Osteoblast (primary cell): ENCODE measurements at regions not wholly inside any gene's neighbourhood (a gene's known extent, or its start where the extent isn't known, plus 50 kb on each side); places are given as distances from the start of the nearest gene placed in this dataset.

Experiments used
- DNase-seq: peaks from one replicate; pipeline ENCODE4 v3.0.0; 2011; ENCODE audit warnings: low spot score, mixed read lengths; ENCODE audit not compliant: insufficient read length; ENCODE audit errors: missing footprints
- H2AFZ ChIP-seq: 2 replicates; pipeline ENCODE4 v1.6.0; 2011; ENCODE audit warnings: mild to moderate bottlenecking, low read length
- H3K27ac ChIP-seq: 2 replicates; pipeline ENCODE4 v1.5.1; 2011; ENCODE audit warnings: mild to moderate bottlenecking, low read depth, low read length, moderate library complexity
- H3K27me3 ChIP-seq: 2 replicates; pipeline ENCODE4 v1.6.0; 2012; ENCODE audit warnings: mild to moderate bottlenecking, control low read depth, inconsistent platforms, low read length, moderate library complexity; ENCODE audit not compliant: insufficient read depth
- H3K36me3 ChIP-seq: 2 replicates; pipeline ENCODE4 v1.5.1; 2011; ENCODE audit warnings: mild to moderate bottlenecking, low read length, control low read depth, moderate library complexity; ENCODE audit not compliant: insufficient read depth
- H3K4me1 ChIP-seq: 2 replicates; pipeline ENCODE4 v1.5.1; 2011; ENCODE audit warnings: mild to moderate bottlenecking, low read length, control low read depth, moderate library complexity; ENCODE audit not compliant: insufficient read depth
- H3K4me2 ChIP-seq: 2 replicates; pipeline ENCODE4 v1.6.0; 2011; ENCODE audit warnings: mild to moderate bottlenecking, low read length; ENCODE audit not compliant: insufficient read depth
- H3K4me3 ChIP-seq: fragments of 200-600 bp; sonication (generic); 3 replicates; pipeline ENCODE4 v1.5.1; 2012; ENCODE audit warnings: mild to moderate bottlenecking, low read length, inconsistent platforms; ENCODE audit not compliant: insufficient read depth
- H3K79me2 ChIP-seq: 2 replicates; pipeline ENCODE4 v1.6.0; 2012; ENCODE audit warnings: mild to moderate bottlenecking, low read length, control low read depth, inconsistent platforms; ENCODE audit not compliant: insufficient read depth
- H3K9me3 ChIP-seq: 2 replicates; pipeline ENCODE4 v1.5.1; 2011; ENCODE audit warnings: low read depth, low read length, control low read depth
- H4K20me1 ChIP-seq: 2 replicates; pipeline ENCODE4 v1.6.0; 2012; ENCODE audit warnings: mild to moderate bottlenecking, low read length, control low read depth; ENCODE audit not compliant: insufficient read depth
- TF ChIP-seq, protein P1 (sequence below): IDR thresholded peaks from 2 replicates; pipeline ENCODE4 v1.5.1; 2011; ENCODE audit warnings: mild to moderate bottlenecking, low read depth, low read length, moderate library complexity; ENCODE audit errors: extremely low read depth

DNA sequence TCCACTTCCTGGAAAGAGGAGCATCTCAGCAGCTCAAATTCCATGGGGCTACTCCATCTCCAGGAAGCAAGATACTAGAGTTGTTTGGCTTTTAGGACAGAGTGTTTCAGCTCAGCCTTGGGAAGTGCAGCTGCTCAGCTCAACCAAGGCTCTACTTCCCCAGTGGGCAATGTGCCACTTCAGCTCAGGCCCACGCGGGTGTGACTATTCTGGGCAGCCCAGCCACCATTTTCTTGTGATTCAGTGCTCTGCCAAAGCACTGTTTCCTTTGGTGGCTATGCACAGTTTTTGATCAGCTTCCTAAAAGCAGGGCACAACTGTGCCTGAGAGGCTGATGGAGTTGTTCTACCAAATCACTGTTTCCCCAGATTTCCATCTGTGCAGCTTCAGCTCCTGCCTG lies 1104.9 kb upstream of the TMPRSS15 start:
- no peak overlapping the region for H3K4me2 ChIP-seq
- H3K4me1 ChIP-seq: no peaks in the 10 kb centered on the region
- DNase-seq: no peak
- TF ChIP-seq, protein P1, sequence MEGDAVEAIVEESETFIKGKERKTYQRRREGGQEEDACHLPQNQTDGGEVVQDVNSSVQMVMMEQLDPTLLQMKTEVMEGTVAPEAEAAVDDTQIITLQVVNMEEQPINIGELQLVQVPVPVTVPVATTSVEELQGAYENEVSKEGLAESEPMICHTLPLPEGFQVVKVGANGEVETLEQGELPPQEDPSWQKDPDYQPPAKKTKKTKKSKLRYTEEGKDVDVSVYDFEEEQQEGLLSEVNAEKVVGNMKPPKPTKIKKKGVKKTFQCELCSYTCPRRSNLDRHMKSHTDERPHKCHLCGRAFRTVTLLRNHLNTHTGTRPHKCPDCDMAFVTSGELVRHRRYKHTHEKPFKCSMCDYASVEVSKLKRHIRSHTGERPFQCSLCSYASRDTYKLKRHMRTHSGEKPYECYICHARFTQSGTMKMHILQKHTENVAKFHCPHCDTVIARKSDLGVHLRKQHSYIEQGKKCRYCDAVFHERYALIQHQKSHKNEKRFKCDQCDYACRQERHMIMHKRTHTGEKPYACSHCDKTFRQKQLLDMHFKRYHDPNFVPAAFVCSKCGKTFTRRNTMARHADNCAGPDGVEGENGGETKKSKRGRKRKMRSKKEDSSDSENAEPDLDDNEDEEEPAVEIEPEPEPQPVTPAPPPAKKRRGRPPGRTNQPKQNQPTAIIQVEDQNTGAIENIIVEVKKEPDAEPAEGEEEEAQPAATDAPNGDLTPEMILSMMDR: no peak
- no peaks in the 10 kb centered on the region for H3K79me2 ChIP-seq
- no peaks in the 10 kb centered on the region for H3K36me3 ChIP-seq
- no peak overlapping the region for H3K27ac ChIP-seq
- H3K9me3 ChIP-seq: peaks cover 2% of the 10 kb centered on the region
- H3K27me3 ChIP-seq: no peaks in the 10 kb centered on the region
- H2AFZ ChIP-seq: no peak overlapping the region
- H3K4me3 ChIP-seq: no peak overlapping the region
- no peaks in the 10 kb centered on the region for H4K20me1 ChIP-seq

DNA sequence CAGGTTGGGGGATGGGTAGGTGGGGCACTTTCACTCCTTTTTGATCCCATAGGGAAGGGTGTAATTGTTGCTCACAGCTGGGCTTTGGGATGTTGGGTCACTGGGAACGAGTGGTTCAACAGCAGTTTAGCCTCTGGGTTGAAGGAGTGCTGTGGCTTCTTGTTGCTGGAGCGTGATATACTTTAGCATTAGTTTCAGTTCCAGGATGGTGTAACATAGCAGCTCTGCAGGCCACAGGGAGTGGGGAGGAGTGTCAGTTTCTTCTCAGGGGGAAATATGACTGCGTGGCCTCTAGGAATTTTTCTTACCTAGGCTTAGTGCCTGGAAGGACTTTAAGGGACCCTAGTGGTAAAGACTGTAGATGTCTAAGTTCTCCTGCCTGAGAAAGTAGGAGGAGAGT lies 1105.3 kb upstream of the TMPRSS15 start:
- no peaks in the 10 kb centered on the region for H3K79me2 ChIP-seq
- no peaks in the 10 kb centered on the region for H3K27me3 ChIP-seq
- H3K4me2 ChIP-seq: no peak overlapping the region
- H3K4me3 ChIP-seq: no peak overlapping the region
- DNase-seq: no peak
- no peak overlapping the region for H3K27ac ChIP-seq
- TF ChIP-seq, protein P1: no peak
- no peaks in the 10 kb centered on the region for H3K36me3 ChIP-seq
- peaks cover 5% of the 10 kb centered on the region for H3K9me3 ChIP-seq
- H2AFZ ChIP-seq: no peak overlapping the region
- no peaks in the 10 kb centered on the region for H3K4me1 ChIP-seq
- H4K20me1 ChIP-seq: no peaks in the 10 kb centered on the region

DNA sequence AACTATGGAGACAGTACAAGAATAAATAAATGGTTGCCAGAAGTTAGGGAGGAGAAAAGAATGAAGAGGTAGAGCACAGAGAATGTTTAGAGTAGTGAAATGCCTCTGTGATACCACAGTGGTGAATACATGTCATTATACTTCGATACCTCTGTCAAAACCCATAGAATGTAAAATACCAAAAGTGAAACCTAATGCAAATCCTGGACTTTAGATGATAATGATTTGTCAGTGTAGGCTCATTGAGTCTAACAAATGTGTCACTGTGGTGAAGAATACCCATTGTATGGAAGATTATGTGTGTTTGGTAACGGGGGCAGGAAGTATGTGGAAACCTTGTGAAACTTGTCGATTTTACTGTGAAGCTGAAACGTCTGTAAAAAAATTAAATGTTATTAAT lies 1106.5 kb upstream of the TMPRSS15 start:
- H4K20me1 ChIP-seq: no peaks in the 10 kb centered on the region
- peaks cover 6% of the 10 kb centered on the region for H3K9me3 ChIP-seq
- H3K79me2 ChIP-seq: no peaks in the 10 kb centered on the region
- no peaks in the 10 kb centered on the region for H3K4me1 ChIP-seq
- no peak overlapping the region for H3K27ac ChIP-seq
- no peaks in the 10 kb centered on the region for H3K27me3 ChIP-seq
- no peak overlapping the region for H3K4me2 ChIP-seq
- no peak overlapping the region for H2AFZ ChIP-seq
- no peak for DNase-seq
- TF ChIP-seq, protein P1: no peak
- no peak overlapping the region for H3K4me3 ChIP-seq
- no peaks in the 10 kb centered on the region for H3K36me3 ChIP-seq

DNA sequence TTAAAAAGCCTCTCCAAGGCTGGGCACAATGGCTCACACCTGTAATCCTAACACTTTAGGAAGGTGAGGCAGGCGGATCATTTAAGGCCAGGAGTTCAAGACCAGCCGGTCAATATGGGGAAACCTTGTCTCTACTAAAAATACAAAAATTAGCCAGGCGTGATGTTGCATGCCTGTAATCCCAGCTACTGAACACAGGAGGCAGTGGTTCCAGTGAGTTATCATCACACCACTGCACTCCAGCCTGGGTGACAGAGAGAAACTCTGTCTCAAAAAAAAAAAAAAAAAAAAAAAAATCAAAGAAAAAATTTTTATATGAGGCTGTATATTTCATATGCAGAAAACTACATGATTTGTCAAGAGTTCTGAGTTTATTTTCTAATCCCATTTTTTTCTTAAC lies 1107.1 kb upstream of the TMPRSS15 start:
- H3K79me2 ChIP-seq: no peaks in the 10 kb centered on the region
- H3K4me2 ChIP-seq: no peak overlapping the region
- TF ChIP-seq, protein P1: no peak
- H3K4me3 ChIP-seq: no peak overlapping the region
- H3K27ac ChIP-seq: no peak overlapping the region
- H3K4me1 ChIP-seq: no peaks in the 10 kb centered on the region
- no peaks in the 10 kb centered on the region for H4K20me1 ChIP-seq
- no peaks in the 10 kb centered on the region for H3K27me3 ChIP-seq
- H2AFZ ChIP-seq: no peak overlapping the region
- peaks cover 6% of the 10 kb centered on the region for H3K9me3 ChIP-seq
- H3K36me3 ChIP-seq: no peaks in the 10 kb centered on the region
- no peak for DNase-seq
